ENCODE measurements at regions not wholly inside any gene's neighbourhood (a gene's known extent, or its start where the extent isn't known, plus 50 kb on each side); places are given as distances from the start of the nearest gene placed in this dataset.
"Not testable (repeated sequence)": the region's sequence is repeated elsewhere in the genome, so short reads cannot be mapped to it uniquely, and the experiment has no call there.

DNA sequence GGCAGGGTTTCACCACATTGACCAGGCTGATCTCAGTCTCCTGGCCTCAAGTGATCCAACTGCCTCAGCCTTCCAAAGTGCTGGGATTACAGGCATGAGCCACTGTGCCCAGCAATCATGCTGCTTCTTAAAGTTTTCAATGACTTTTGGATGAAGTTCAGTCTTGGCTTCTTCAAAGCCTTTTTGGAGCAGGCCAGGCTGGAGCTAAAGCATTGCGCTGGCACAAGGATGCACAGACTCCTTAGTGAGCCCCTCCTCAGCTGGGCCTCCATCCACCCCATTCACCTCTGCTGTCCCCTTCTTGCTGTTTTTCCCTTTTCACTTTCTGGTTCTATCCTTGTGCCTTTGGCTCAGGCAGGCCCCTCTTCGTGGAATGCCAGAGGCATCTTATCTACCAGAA lies 638.6 kb downstream of the TYW1 start:
- no peak overlapping the region for H3K4me3 ChIP-seq
- no peaks in the 10 kb centered on the region for H3K9me3 ChIP-seq
- no peak for FAIRE-seq
- H3K36me3 ChIP-seq = no peaks in the 10 kb centered on the region
- H3K4me1 ChIP-seq = no peaks in the 10 kb centered on the region
- no peak overlapping the region for H3K27ac ChIP-seq
- 73 to 80% methylated on average over 2 of the region's 2 CpGs for WGBS, 2 donors
- intact Hi-C loops (cut with DNase I) = no loop called here
- no peak for ATAC-seq
- H3K27me3 ChIP-seq = no peaks in the 10 kb centered on the region
- DNase-seq = no peak
- no peak for TF ChIP-seq CTCF (IDR thresholded peaks at IDR 0.05)

- 54 to 64% methylated on average over 6 of the region's 6 CpGs for WGBS, 2 donors
These were observed 639.9 kb downstream of the TYW1 start for GRCh38 chr7:67636348-67637022.

DNA sequence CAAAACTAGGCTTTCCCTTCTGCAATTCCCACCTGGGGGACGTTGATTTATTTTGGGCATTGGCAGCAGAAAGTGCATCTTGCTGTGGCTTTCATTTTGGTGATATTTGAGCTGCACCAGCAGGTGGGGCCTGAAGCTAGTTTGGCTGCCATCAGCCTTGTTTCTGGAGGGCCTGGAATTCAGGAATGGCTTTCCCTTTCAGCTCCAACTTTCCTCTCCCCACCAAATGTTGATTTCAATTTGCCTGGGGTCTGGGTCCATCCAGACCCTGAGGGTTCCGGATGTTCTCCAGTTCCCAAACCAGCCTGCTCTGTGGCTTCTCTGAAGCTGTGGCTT lies 640.4 kb downstream of the TYW1 start:
- H3K27me3 ChIP-seq = no peaks in the 10 kb centered on the region
- FAIRE-seq = no peak
- H3K9me3 ChIP-seq = no peaks in the 10 kb centered on the region
- intact Hi-C loops (cut with DNase I) = no loop called here
- no peaks in the 10 kb centered on the region for H3K36me3 ChIP-seq
- H3K27ac ChIP-seq = no peak overlapping the region
- no peak for TF ChIP-seq CTCF (IDR thresholded peaks at IDR 0.05)
- DNase-seq = no peak
- H3K4me1 ChIP-seq = no peaks in the 10 kb centered on the region
- no peak for ATAC-seq
- 34 to 39% methylated on average over 2 of the region's 2 CpGs for WGBS, 2 donors
- H3K4me3 ChIP-seq = no peak overlapping the region

More at GRCh38 chr7:67636348-67637022, 639.9 kb downstream of the TYW1 start:
- no peak for DNase-seq
- intact Hi-C loops (cut with DNase I) = no loop called here
- ATAC-seq = no peak
- H3K4me1 ChIP-seq = no peaks in the 10 kb centered on the region
- FAIRE-seq = no peak
- H3K27ac ChIP-seq = no peak overlapping the region
- no peaks in the 10 kb centered on the region for H3K36me3 ChIP-seq
- TF ChIP-seq CTCF (IDR thresholded peaks at IDR 0.05) = no peak
- H3K4me3 ChIP-seq = no peak overlapping the region
- H3K9me3 ChIP-seq = no peaks in the 10 kb centered on the region
- H3K27me3 ChIP-seq = no peaks in the 10 kb centered on the region

GRCh38 chr7:67642542-67642941 lies 645.9 kb downstream of the TYW1 start:
- H3K36me3 ChIP-seq; H3K27me3 ChIP-seq; DNase-seq; intact Hi-C loops (cut with DNase I); H3K27ac ChIP-seq; FAIRE-seq; H3K9me3 ChIP-seq; H3K4me1 ChIP-seq; H3K4me3 ChIP-seq; ATAC-seq: not testable (repeated sequence)
- WGBS, 2 donors = 84 to 86% methylated on average over 3 of the region's 3 CpGs

GRCh38 chr7:67644151-67644550 lies 647.5 kb downstream of the TYW1 start:
- intact Hi-C loops (cut with DNase I) = no loop called here
- 55 to 63% methylated on average over 3 of the region's 3 CpGs for WGBS, 2 donors
- no peaks in the 10 kb centered on the region for H3K36me3 ChIP-seq
- H3K27me3 ChIP-seq = no peaks in the 10 kb centered on the region
- ATAC-seq (no peak), DNase-seq (no peak), FAIRE-seq (no peak)
- no peak overlapping the region for H3K27ac ChIP-seq
- H3K4me3 ChIP-seq = no peak overlapping the region
- H3K9me3 ChIP-seq = no peaks in the 10 kb centered on the region
- no peaks in the 10 kb centered on the region for H3K4me1 ChIP-seq
- TF ChIP-seq CTCF (IDR thresholded peaks at IDR 0.05) = no peak

Data from pancreas (tissue), 10 donors.